ENCODE measurements at regions not wholly inside any gene's neighbourhood (a gene's known extent, or its start where the extent isn't known, plus 50 kb on each side); places are given as distances from the start of the nearest gene placed in this dataset.
"Not testable (repeated sequence)": the region's sequence is repeated elsewhere in the genome, so short reads cannot be mapped to it uniquely, and the experiment has no call there.

- no peak for DNase-seq (ENCODE audit: low spot score)
These were observed 79.4 kb upstream of the DNAJC10 start for GRCh38 chr2:182636699-182637098.

- no peak for DNase-seq (ENCODE audit: low spot score)
These were observed 77.4 kb upstream of the DNAJC10 start for GRCh38 chr2:182638667-182639066.

GRCh38 chr2:182639971-182640370 lies 76.1 kb upstream of the DNAJC10 start:
- no peak for DNase-seq (ENCODE audit: low spot score)

GRCh38 chr2:182642328-182642727 lies 73.7 kb upstream of the DNAJC10 start:
- peak; percentile 54 for DNase-seq (ENCODE audit: low spot score)

- no peak for DNase-seq (ENCODE audit: low spot score)
These were observed 69.1 kb upstream of the DNAJC10 start for GRCh38 chr2:182646763-182647498.

DNA sequence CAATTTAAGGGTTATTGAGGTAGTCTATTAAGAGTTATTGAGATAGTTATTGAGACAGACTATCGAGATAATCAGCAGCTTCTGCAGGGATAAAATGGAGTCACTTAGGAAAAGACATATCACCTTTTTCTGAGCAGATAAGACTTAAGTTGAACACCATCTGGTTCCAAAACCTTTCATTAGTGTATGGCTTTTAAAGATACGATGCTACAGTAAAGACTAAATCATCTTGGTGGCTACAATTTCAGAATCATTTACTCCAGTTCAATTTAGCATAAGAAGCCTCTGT lies 68.6 kb upstream of the DNAJC10 start:
- DNase-seq (ENCODE audit: low spot score), result no peak

DNA sequence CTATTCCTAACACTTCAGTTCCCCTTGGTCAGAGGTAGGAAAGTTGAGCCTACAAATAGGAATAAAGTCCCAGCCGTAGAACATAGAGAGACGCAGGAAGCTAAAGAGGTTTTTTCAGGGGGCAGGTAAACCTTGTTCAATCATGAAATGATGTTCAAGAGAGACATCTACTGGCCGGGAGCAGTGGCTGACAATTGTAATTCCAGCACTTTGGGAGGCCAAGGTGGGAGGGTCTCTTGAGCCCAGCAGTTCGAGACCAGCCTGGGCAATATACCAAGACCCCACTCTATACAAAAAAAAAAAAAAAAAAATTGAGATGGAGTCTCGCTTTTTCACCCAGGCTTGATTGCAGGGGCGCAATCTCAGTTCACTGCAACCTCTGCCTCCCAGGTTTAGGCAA lies 66.7 kb upstream of the DNAJC10 start:
- peak; percentile 33 for DNase-seq (ENCODE audit: low spot score)

DNA sequence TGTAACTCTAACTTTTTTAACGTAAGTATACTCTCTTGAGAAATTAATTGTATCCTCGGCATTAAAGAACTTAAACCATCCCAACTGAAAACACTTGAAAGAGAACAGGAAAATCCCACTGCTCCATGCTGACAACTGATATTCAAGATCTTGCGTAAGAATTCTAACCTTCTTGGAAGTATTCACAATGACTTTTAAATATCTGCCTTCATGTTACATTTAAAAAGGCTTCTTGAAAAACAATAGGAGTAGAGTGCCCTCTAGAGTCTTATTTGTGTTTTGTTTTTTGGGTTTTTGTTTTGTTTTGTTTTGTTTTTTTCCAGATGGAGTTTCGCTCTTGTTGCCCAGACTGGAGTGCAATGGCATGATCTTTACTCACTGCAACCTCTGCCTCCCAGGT lies 65.4 kb upstream of the DNAJC10 start:
- no peak for DNase-seq (ENCODE audit: low spot score)

GRCh38 chr2:182652326-182652725 lies 63.7 kb upstream of the DNAJC10 start:
- no peak for DNase-seq (ENCODE audit: low spot score)

DNA sequence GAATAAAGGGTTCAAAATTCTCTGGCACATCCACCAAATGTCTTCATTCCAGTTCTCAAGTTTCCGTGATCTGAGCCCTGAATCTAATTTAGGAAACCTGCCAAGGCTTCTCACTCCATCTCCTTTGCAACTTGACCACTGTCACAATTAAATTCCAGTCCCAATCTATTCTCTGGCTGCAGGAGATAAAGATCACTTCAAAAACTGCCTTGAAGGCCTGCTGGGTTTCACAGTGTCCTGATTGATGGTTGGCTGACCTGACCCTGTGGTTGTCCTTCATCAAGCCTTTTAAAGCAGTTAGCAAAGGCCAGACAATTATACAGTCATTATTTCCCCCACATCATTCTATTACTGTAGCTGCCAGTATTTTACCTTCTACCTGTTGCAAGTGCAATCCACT lies 60.3 kb upstream of the DNAJC10 start:
- DNase-seq (ENCODE audit: low spot score), result no peak

DNA sequence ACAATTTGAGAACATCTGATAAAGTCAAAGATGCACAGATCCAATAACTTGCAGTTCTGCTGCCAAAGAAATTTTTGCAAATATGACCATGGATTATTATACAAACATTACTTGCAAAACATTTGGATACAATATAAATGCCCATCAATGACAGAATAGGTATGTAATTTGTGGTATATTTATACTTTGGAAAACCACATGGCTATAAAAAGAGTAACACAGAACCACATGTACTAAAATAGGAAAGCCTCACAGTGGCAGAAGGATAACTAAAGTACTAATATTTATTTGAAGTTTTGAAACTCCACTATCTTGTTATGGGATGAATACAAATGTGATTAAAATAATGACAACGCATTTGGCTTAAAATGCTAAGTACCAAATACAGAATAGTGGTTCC lies 51.8 kb upstream of the DNAJC10 start:
- DNase-seq (ENCODE audit: low spot score), result no peak

GRCh38 chr2:182665500-182665899 lies 50.6 kb upstream of the DNAJC10 start:
- not testable (repeated sequence) for DNase-seq (ENCODE audit: low spot score)
